ENCODE measurements at regions not wholly inside any gene's neighbourhood (a gene's known extent, or its start where the extent isn't known, plus 50 kb on each side); places are given as distances from the start of the nearest gene placed in this dataset.

- peaks cover 6 to 17% of the 10 kb centered on the region in 2 experiments; a peak in 3 of 4 replicates for H3K4me1 ChIP-seq (ENCODE audit: control insufficient read depth in 1 of 2, insufficient read depth in 2 of 2, low read depth in 1 of 2, low read length in 1 of 2)
- TF ChIP-seq GABPA (IDR thresholded peaks at IDR 0.05; ENCODE audit: low read depth) (no peak), EZH2phosphoT487 (IDR thresholded peaks at IDR 0.05; ENCODE audit: borderline replicate concordance, low read depth) (no peak), TCF12 (IDR thresholded peaks at IDR 0.05) (no peak), JUND (IDR thresholded peaks at IDR 0.05) (no peak), EP300 (IDR thresholded peaks at IDR 0.05; ENCODE audit: borderline replicate concordance in 1 of 2, low read depth in 1 of 2, low read length in 1 of 2) (no peak), IRF3 (IDR thresholded peaks at IDR 0.05; ENCODE audit: low read depth, low read length) (no peak), RAD21 (IDR thresholded peaks at IDR 0.05; ENCODE audit: low read length) (no peak), PBX3 (IDR thresholded peaks at IDR 0.05) (no peak), POLR2AphosphoS5 (IDR thresholded peaks at IDR 0.05; ENCODE audit: low read depth, low read length) (no peak), MXI1 (IDR thresholded peaks at IDR 0.05; ENCODE audit: low read depth, low read length) (no peak), RCOR1 (IDR thresholded peaks at IDR 0.05; ENCODE audit: low read length) (no peak), NFIC (IDR thresholded peaks at IDR 0.05; ENCODE audit: borderline replicate concordance) (no peak), USF1 (IDR thresholded peaks at IDR 0.05; ENCODE audit: borderline replicate concordance, low read depth) (no peak), CHD2 (IDR thresholded peaks at IDR 0.05; ENCODE audit: low read length, partially characterized antibody) (no peak)
- no peaks in the 10 kb centered on the region for H4K20me1 ChIP-seq (ENCODE audit: insufficient read depth)
- no peaks in the 10 kb centered on the region for H3K79me2 ChIP-seq (ENCODE audit: insufficient read depth)
- no peak overlapping the region for H3K27ac ChIP-seq (ENCODE audit: low read depth in 2 of 2, low read length in 1 of 2)
- H3K27me3 ChIP-seq (ENCODE audit: insufficient read depth) = no peaks in the 10 kb centered on the region
- H3K9ac ChIP-seq = no peak overlapping the region
- 97% methylated on average over 6 of the region's 6 CpGs for WGBS (ENCODE audit: low lambda C conversion rate)
- no peak overlapping the region for H2AFZ ChIP-seq (ENCODE audit: low read depth)
- DNase-seq = no peak
- no peak overlapping the region for H3K4me2 ChIP-seq
- peaks cover 25% of the 10 kb centered on the region for H3F3A ChIP-seq (replicated peaks; ENCODE audit: insufficient read depth)
- H3K36me3 ChIP-seq (replicated peaks in 1 of 2; ENCODE audit: control insufficient read depth in 1 of 2, insufficient read depth in 2 of 2, low read length in 1 of 2) = peaks cover 0 to 2% of the 10 kb centered on the region in 2 experiments
- H3K4me3 ChIP-seq (ENCODE audit: low read depth in 2 of 2, low read length in 1 of 2) = no peak overlapping the region
- no peaks in the 10 kb centered on the region for H3K9me2 ChIP-seq
- no peaks in the 10 kb centered on the region for H3K9me3 ChIP-seq
- ChIA-PET POLR2A (no interaction called here), CTCF (interaction anchor here (1.2 to 1.8 kb wide), 2 partner anchors 8 to 233 kb away, joined by 3 to 7 read pairs; no protein-coding TSS in a partner anchor)
These were observed 111.3 kb upstream of the SMURF2 start for GRCh38 chr17:64773386-64773835.

- peaks cover 25% of the 10 kb centered on the region for H3F3A ChIP-seq (replicated peaks; ENCODE audit: insufficient read depth)
- H3K27me3 ChIP-seq (ENCODE audit: insufficient read depth) = no peaks in the 10 kb centered on the region
- H4K20me1 ChIP-seq (ENCODE audit: insufficient read depth) = no peaks in the 10 kb centered on the region
- H3K4me3 ChIP-seq (ENCODE audit: low read depth in 2 of 2, low read length in 1 of 2) = no peak overlapping the region
- H3K9me2 ChIP-seq = no peaks in the 10 kb centered on the region
- no peaks in the 10 kb centered on the region for H3K79me2 ChIP-seq (ENCODE audit: insufficient read depth)
- CTCF ChIA-PET = interaction anchor here (1.2 to 1.8 kb wide), 3 partner anchors 8 to 353 kb away, joined by 3 to 7 read pairs (median 3); no protein-coding TSS in a partner anchor
- no peak overlapping the region for H3K9ac ChIP-seq
- H2AFZ ChIP-seq (ENCODE audit: low read depth) = no peak overlapping the region
- POLR2A ChIA-PET = no interaction called here
- H3K36me3 ChIP-seq (replicated peaks in 1 of 2; ENCODE audit: control insufficient read depth in 1 of 2, insufficient read depth in 2 of 2, low read length in 1 of 2) = no peaks in the 10 kb centered on the region
- H3K4me1 ChIP-seq (ENCODE audit: control insufficient read depth in 1 of 2, insufficient read depth in 2 of 2, low read depth in 1 of 2, low read length in 1 of 2) = peaks cover 6 to 16% of the 10 kb centered on the region in 2 experiments; a peak in 3 of 4 replicates
- no peak overlapping the region for H3K27ac ChIP-seq (ENCODE audit: low read depth in 2 of 2, low read length in 1 of 2)
- no peaks in the 10 kb centered on the region for H3K9me3 ChIP-seq
- H3K4me2 ChIP-seq = no peak overlapping the region
- WGBS (ENCODE audit: low lambda C conversion rate) = 93% methylated on average over 5 of the region's 6 CpGs
- no peak for DNase-seq
- TF ChIP-seq TAF1 (IDR thresholded peaks at IDR 0.05; ENCODE audit: borderline replicate concordance, low read depth, low read length) = no peak
- no peak for TF ChIP-seq FOXM1 (IDR thresholded peaks at IDR 0.05; ENCODE audit: low read depth)
- no peak for TF ChIP-seq ZBTB33 (IDR thresholded peaks at IDR 0.05; ENCODE audit: borderline replicate concordance, low read depth)
- no peak for TF ChIP-seq RFX5 (IDR thresholded peaks at IDR 0.05; ENCODE audit: low read length)
- TF ChIP-seq RXRA (IDR thresholded peaks at IDR 0.05; ENCODE audit: borderline replicate concordance, low read depth) = no peak
- no peak for TF ChIP-seq GABPA (IDR thresholded peaks at IDR 0.05; ENCODE audit: low read depth)
- TF ChIP-seq, protein P1, sequence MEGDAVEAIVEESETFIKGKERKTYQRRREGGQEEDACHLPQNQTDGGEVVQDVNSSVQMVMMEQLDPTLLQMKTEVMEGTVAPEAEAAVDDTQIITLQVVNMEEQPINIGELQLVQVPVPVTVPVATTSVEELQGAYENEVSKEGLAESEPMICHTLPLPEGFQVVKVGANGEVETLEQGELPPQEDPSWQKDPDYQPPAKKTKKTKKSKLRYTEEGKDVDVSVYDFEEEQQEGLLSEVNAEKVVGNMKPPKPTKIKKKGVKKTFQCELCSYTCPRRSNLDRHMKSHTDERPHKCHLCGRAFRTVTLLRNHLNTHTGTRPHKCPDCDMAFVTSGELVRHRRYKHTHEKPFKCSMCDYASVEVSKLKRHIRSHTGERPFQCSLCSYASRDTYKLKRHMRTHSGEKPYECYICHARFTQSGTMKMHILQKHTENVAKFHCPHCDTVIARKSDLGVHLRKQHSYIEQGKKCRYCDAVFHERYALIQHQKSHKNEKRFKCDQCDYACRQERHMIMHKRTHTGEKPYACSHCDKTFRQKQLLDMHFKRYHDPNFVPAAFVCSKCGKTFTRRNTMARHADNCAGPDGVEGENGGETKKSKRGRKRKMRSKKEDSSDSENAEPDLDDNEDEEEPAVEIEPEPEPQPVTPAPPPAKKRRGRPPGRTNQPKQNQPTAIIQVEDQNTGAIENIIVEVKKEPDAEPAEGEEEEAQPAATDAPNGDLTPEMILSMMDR (IDR thresholded peaks at IDR 0.05) = no peak
- no peak for TF ChIP-seq CHD2 (IDR thresholded peaks at IDR 0.05; ENCODE audit: low read length, partially characterized antibody)
- TF ChIP-seq MEF2A (IDR thresholded peaks at IDR 0.05; ENCODE audit: borderline replicate concordance, low read depth) = no peak
These were observed 110.8 kb upstream of the SMURF2 start for GRCh38 chr17:64772845-64773299.

Measured in SK-N-SH (cell line).